WERI-Rb-1 (cell line): ENCODE measurements at regions not wholly inside any gene's neighbourhood (a gene's known extent, or its start where the extent isn't known, plus 50 kb on each side); places are given as distances from the start of the nearest gene placed in this dataset.

Experiments
- DNase-seq: peaks from one replicate; pipeline ENCODE4 v3.0.0-alpha.2; 2020
- H3K27ac ChIP-seq: fragments of 250-450 bp; sonication (Bioruptor Pico); 2 replicates; pipeline ENCODE4 v1.5.1; 2020; ENCODE audit warnings: mild to moderate bottlenecking, moderate library complexity
- H3K27me3 ChIP-seq: fragments of 250-450 bp; sonication (Bioruptor Pico); 2 replicates; pipeline ENCODE4 v1.5.1; 2021; ENCODE audit warnings: mild to moderate bottlenecking, low read depth, moderate library complexity; ENCODE audit not compliant: insufficient read depth, severe bottlenecking
- H3K36me3 ChIP-seq: fragments of 250-450 bp; sonication (Bioruptor Pico); 2 replicates; pipeline ENCODE4 v1.5.1; 2020; ENCODE audit warnings: mild to moderate bottlenecking, moderate library complexity
- H3K4me3 ChIP-seq: 2 replicates; pipeline ENCODE4 v1.5.1; 2011; ENCODE audit warnings: low read depth, mild to moderate bottlenecking, control low read depth, low read length
- H3K9me3 ChIP-seq: fragments of 250-450 bp; sonication (Bioruptor Pico); 2 replicates; pipeline ENCODE4 v1.5.1; 2021; ENCODE audit warnings: mild to moderate bottlenecking, moderate library complexity; ENCODE audit not compliant: severe bottlenecking
- TF ChIP-seq, protein P1 (sequence below): IDR thresholded peaks from 2 replicates; pipeline ENCODE4 v1.5.1; 2011; ENCODE audit warnings: low read depth, mild to moderate bottlenecking, control low read depth, inconsistent platforms, low read length

DNA sequence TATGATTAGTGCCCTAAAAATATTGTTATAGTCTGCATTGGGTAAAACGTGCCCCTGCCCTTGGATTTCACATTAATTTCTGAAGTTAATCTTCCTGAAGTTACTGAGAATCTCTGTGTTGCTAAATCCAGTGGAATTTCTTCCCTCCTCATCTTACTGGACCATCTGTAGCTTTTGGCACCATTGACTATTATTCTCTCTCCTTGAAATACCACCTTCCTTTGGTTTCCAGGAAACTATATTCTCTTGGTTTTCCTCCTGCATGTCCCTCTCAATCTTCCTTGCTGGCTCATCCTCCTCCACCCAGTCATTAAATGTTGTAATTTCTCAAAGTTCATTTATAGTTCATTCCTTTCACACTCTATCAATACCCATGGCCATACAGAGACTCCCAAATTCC lies 110.6 kb upstream of the SLC35G4 start:
- TF ChIP-seq, protein P1, sequence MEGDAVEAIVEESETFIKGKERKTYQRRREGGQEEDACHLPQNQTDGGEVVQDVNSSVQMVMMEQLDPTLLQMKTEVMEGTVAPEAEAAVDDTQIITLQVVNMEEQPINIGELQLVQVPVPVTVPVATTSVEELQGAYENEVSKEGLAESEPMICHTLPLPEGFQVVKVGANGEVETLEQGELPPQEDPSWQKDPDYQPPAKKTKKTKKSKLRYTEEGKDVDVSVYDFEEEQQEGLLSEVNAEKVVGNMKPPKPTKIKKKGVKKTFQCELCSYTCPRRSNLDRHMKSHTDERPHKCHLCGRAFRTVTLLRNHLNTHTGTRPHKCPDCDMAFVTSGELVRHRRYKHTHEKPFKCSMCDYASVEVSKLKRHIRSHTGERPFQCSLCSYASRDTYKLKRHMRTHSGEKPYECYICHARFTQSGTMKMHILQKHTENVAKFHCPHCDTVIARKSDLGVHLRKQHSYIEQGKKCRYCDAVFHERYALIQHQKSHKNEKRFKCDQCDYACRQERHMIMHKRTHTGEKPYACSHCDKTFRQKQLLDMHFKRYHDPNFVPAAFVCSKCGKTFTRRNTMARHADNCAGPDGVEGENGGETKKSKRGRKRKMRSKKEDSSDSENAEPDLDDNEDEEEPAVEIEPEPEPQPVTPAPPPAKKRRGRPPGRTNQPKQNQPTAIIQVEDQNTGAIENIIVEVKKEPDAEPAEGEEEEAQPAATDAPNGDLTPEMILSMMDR, result no peak
- no peak overlapping the region for H3K27ac ChIP-seq
- peaks cover 8% of the 10 kb centered on the region for H3K27me3 ChIP-seq
- no peak overlapping the region for H3K4me3 ChIP-seq
- no peaks in the 10 kb centered on the region for H3K36me3 ChIP-seq
- H3K9me3 ChIP-seq, result no peaks in the 10 kb centered on the region
- no peak for DNase-seq

DNA sequence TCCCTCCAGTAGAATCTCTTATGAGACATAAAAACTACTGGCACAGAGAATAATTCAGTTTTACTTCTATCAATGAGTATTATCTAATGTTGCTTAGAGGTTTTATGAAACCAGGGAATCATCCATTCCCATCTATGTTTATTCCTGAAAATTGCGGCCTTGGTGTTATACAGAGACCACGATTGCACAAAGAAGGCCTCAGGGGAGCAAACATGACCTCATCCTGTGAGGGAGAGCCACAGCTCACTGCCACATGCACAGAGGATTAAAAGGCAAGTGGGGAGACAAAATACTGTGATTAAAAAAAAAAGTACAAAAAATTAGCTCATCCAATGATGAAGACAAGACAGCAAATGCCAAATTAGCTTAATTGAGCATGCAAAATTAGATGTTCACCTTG lies 111.8 kb upstream of the SLC35G4 start:
- peaks cover 8% of the 10 kb centered on the region for H3K27me3 ChIP-seq
- no peaks in the 10 kb centered on the region for H3K9me3 ChIP-seq
- TF ChIP-seq, protein P1, result no peak
- DNase-seq, result no peak
- no peak overlapping the region for H3K4me3 ChIP-seq
- H3K36me3 ChIP-seq, result no peaks in the 10 kb centered on the region
- no peak overlapping the region for H3K27ac ChIP-seq

DNA sequence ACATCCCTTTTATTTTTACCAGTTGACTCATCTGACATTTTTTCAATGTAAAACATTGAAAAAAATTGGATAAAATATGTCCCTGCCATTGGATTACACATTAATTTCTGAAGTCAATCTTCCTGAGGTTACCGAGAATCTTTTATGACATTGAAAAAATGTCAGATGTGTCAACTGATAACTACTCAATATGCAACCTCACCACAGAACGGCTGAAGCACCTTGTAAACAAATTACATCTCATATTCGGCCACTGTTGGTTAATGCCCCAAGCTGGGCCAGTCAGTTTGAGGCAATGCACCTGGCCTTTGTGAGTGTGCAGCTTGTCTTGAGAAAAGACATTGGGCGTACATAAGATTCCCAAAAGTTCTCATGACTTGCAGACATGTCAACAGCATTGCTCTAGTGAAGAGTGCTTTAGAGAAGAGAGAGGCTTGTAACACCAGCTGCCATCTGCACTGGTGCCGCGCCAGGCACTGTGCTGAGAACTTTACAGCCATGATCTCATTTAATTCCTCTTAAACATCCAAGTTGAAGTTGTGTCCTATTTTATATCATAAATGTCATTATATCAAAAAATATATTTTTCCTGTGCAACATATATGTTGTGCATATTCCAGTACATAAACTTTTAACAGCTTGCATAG lies 112.7 kb upstream of the SLC35G4 start:
- Histone ChIP-seq H3K9me3 (no peaks in the 10 kb centered on the region), H3K4me3 (no peak overlapping the region), H3K27ac (no peak overlapping the region), H3K27me3 (peaks cover 8% of the 10 kb centered on the region), H3K36me3 (no peaks in the 10 kb centered on the region)
- TF ChIP-seq, protein P1, result no peak
- no peak for DNase-seq

DNA sequence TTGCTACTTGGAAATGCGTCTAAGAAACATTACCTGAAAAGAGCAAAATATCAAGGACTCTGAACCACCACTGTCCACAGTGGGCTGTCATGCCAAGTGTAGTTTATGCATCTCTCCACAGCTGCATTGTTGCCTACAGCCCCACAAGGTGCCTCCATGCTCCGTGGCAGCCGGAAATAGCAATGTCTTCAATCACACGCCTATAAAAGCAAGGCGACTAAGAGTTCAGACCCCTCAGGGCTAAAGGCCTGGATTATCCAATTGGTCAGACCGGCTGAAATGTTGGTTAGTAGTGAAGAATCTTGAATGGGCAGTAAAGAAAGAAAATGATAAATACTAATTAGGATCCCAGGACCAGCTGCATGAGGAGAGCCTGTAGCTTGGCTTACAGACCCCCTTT lies 114.0 kb upstream of the SLC35G4 start:
- H3K9me3 ChIP-seq, result no peaks in the 10 kb centered on the region
- H3K36me3 ChIP-seq, result no peaks in the 10 kb centered on the region
- TF ChIP-seq, protein P1, result no peak
- H3K27ac ChIP-seq, result no peak overlapping the region
- peaks cover 8% of the 10 kb centered on the region for H3K27me3 ChIP-seq
- H3K4me3 ChIP-seq, result no peak overlapping the region
- DNase-seq, result no peak

DNA sequence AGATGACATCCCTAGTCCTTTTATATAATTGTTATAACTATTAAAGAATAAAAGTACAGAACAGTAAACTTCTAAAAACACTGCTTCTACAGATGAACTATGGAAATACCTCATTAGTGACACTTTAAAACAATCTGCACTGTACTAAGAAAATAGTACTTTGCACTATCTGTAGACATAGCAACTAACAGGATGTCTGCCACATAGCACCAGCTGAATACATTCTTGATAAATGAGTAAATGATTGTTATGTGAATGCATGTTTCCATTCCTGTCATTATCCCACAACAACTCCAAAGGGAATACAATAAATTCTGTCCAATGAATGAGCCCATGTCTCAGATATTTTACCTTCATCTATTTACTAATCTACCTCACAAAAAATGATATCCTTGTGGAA lies 115.3 kb upstream of the SLC35G4 start:
- no peak overlapping the region for H3K27ac ChIP-seq
- H3K36me3 ChIP-seq, result no peaks in the 10 kb centered on the region
- H3K9me3 ChIP-seq, result no peaks in the 10 kb centered on the region
- peaks cover 3% of the 10 kb centered on the region for H3K27me3 ChIP-seq
- TF ChIP-seq, protein P1, result no peak
- DNase-seq, result no peak
- H3K4me3 ChIP-seq, result no peak overlapping the region
